GM23338 (cell line): ENCODE measurements at regions not wholly inside any gene's neighbourhood (a gene's known extent, or its start where the extent isn't known, plus 50 kb on each side); places are given as distances from the start of the nearest gene placed in this dataset.

Experiments
- ATAC-seq: fragments of 200-7000 bp; cut with Tn5 transposase; 3 replicates; pipeline ENCODE4 v1.9.1; 2020
- DNase-seq: peaks from one replicate; pipeline ENCODE4 v3.0.0-alpha.2; 2015; ENCODE audit warnings: low spot score
- H2AFZ ChIP-seq: fragments of 200-600 bp; sonication (generic); 2 replicates; pipeline ENCODE4 v1.8.0; 2016; ENCODE audit warnings: antibody characterized with exemption, mild to moderate bottlenecking, moderate library complexity
- H3F3A ChIP-seq: fragments of 200-600 bp; sonication (generic); replicated peaks from 2 replicates; pipeline ENCODE4 v1.8.0; 2017; ENCODE audit warnings: antibody characterized with exemption, mixed run types, low read depth
- H3K27ac ChIP-seq: fragments of 200-600 bp; sonication (generic); 2 replicates; pipeline ENCODE4 v1.6.1; 2016; ENCODE audit warnings: low read depth
- H3K27me3 ChIP-seq: fragments of 200-600 bp; sonication (generic); 2 replicates; pipeline ENCODE4 v1.8.0; 2016; ENCODE audit warnings: mild to moderate bottlenecking, mixed run types, moderate library complexity; ENCODE audit not compliant: insufficient read depth
- H3K36me3 ChIP-seq: fragments of 200-600 bp; sonication (generic); 2 replicates; pipeline ENCODE4 v1.8.0; 2016; ENCODE audit warnings: mild to moderate bottlenecking; ENCODE audit not compliant: insufficient read depth
- H3K4me1 ChIP-seq: fragments of 200-600 bp; sonication (generic); 2 replicates; pipeline ENCODE4 v1.8.0; 2016; ENCODE audit warnings: mild to moderate bottlenecking, moderate library complexity; ENCODE audit not compliant: insufficient read depth
- H3K4me2 ChIP-seq: fragments of 200-600 bp; sonication (generic); 2 replicates; pipeline ENCODE4 v1.7.1; 2017; ENCODE audit warnings: mixed run types
- H3K4me3 ChIP-seq: fragments of 200-600 bp; sonication (generic); 2 replicates; pipeline ENCODE4 v1.6.1; 2016; ENCODE audit warnings: mixed run types
- H3K79me2 ChIP-seq: fragments of 200-600 bp; sonication (generic); replicated peaks from 2 replicates; pipeline ENCODE4 v1.8.0; 2017; ENCODE audit warnings: mild to moderate bottlenecking; ENCODE audit not compliant: insufficient read depth
- H3K9me2 ChIP-seq: fragments of 200-600 bp; sonication (generic); 2 replicates; pipeline ENCODE4 v1.8.0; 2017; ENCODE audit not compliant: insufficient read depth
- H4K20me1 ChIP-seq: fragments of 200-600 bp; sonication (generic); replicated peaks from 2 replicates; pipeline ENCODE4 v1.8.0; 2017; ENCODE audit warnings: mild to moderate bottlenecking; ENCODE audit not compliant: insufficient read depth
- H3K27ac Mint-ChIP-seq: 2 replicates; pipeline ENCODE4 v1.8.0; 2020; ENCODE audit warnings: inconsistent platforms, mild to moderate bottlenecking, moderate library complexity, mixed read lengths
- H3K27me3 Mint-ChIP-seq: 3 replicates; pipeline ENCODE4 v1.8.0; 2022; ENCODE audit warnings: low read depth, mild to moderate bottlenecking, moderate library complexity, mixed read lengths, inconsistent platforms; ENCODE audit not compliant: insufficient read depth, poor library complexity
- H3K36me3 Mint-ChIP-seq: 3 replicates; pipeline ENCODE4 v1.8.0; 2021; ENCODE audit warnings: low read depth, mild to moderate bottlenecking, inconsistent platforms, moderate library complexity, mixed read lengths
- H3K4me1 Mint-ChIP-seq: 3 replicates; pipeline ENCODE4 v1.8.0; 2020; ENCODE audit warnings: mild to moderate bottlenecking, inconsistent platforms, mixed read lengths
- H3K4me3 Mint-ChIP-seq: 3 replicates; pipeline ENCODE4 v1.8.0; 2021; ENCODE audit warnings: moderate library complexity, mild to moderate bottlenecking, inconsistent platforms, mixed read lengths
- H3K9me3 Mint-ChIP-seq: 3 replicates; pipeline ENCODE4 v1.8.0; 2020; ENCODE audit warnings: moderate library complexity, mild to moderate bottlenecking, inconsistent platforms, mixed read lengths
- CREB1 ChIP-seq: fragments of 250-450 bp; sonication (Bioruptor Pico); IDR thresholded peaks from 2 replicates; pipeline ENCODE4 v1.5.0; 2020; ENCODE audit warnings: low read depth, mild to moderate bottlenecking, moderate library complexity
- CTCF ChIP-seq, 2 experiments: fragments of 200-600 bp in 1 of 2; sonication (generic) in 1 of 2; conservative IDR thresholded peaks; 2 replicates each; pipeline versions ENCODE4 v1.5.1 to v1.6.1; 2016 to 2017; ENCODE audit warnings: antibody characterized with exemption in 2 of 2, low read depth in 2 of 2, mild to moderate bottlenecking in 2 of 2, moderate library complexity in 1 of 2
- EZH2 ChIP-seq: fragments of 200-600 bp; sonication (generic); IDR thresholded peaks from one replicate; pipeline ENCODE4 v1.8.0; 2017; ENCODE audit warnings: antibody characterized with exemption, mild to moderate bottlenecking, low read depth; ENCODE audit not compliant: unreplicated experiment
- EZH2phosphoT487 ChIP-seq: fragments of 200-600 bp; sonication (generic); IDR thresholded peaks from one replicate; pipeline ENCODE4 v1.8.1; 2018; ENCODE audit warnings: antibody characterized with exemption; ENCODE audit not compliant: unreplicated experiment
- JUNB ChIP-seq: IDR thresholded peaks from one replicate; pipeline ENCODE4 v1.6.1; 2016; ENCODE audit warnings: antibody characterized with exemption; ENCODE audit not compliant: unreplicated experiment
- NANOG ChIP-seq: IDR thresholded peaks from 2 replicates; pipeline ENCODE4 v1.6.1; 2016; ENCODE audit warnings: antibody characterized with exemption, borderline replicate concordance
- POLR2AphosphoS5 ChIP-seq: IDR thresholded peaks from 2 replicates; pipeline ENCODE4 v1.6.1; 2016; ENCODE audit warnings: antibody characterized with exemption, low read depth
- REST ChIP-seq: IDR thresholded peaks from one replicate; pipeline ENCODE4 v1.6.1; 2018; ENCODE audit warnings: antibody characterized with exemption; ENCODE audit not compliant: unreplicated experiment
- STAT1 ChIP-seq: IDR thresholded peaks from one replicate; pipeline ENCODE4 v1.6.1; 2016; ENCODE audit warnings: antibody characterized with exemption; ENCODE audit not compliant: unreplicated experiment
- ZNF114 ChIP-seq: fragments of 250-450 bp; sonication (Bioruptor Pico); IDR thresholded peaks from 2 replicates; pipeline ENCODE4 v1.5.0; 2020; ENCODE audit warnings: mild to moderate bottlenecking, moderate library complexity
- ZNF331 ChIP-seq: fragments of 250-450 bp; sonication (Bioruptor Pico); IDR thresholded peaks from 2 replicates; pipeline ENCODE4 v1.5.0; 2020; ENCODE audit warnings: low read depth, mild to moderate bottlenecking, moderate library complexity

- H3K4me2 ChIP-seq, result no peak overlapping the region
- ATAC-seq (no peak), DNase-seq (no peak)
- no peaks in the 10 kb centered on the region for H3K79me2 ChIP-seq
- H3K9me3 Mint-ChIP-seq, result peaks cover 8% of the 10 kb centered on the region; the same call in 2 of the 3 replicates
- H3K4me3 ChIP-seq, result no peak overlapping the region
- H3K27ac Mint-ChIP-seq, result no peak overlapping the region
- H4K20me1 ChIP-seq, result no peaks in the 10 kb centered on the region
- no peaks in the 10 kb centered on the region for H3K27me3 ChIP-seq
- peaks cover 2% of the 10 kb centered on the region for H3K27me3 Mint-ChIP-seq
- H3K4me3 Mint-ChIP-seq, result no peak overlapping the region
- no peak overlapping the region for H2AFZ ChIP-seq
- H3K36me3 Mint-ChIP-seq, result peaks cover 4% of the 10 kb centered on the region; the same call in 1 of the 3 replicates
- no peak for TF ChIP-seq NANOG
- no peak for TF ChIP-seq REST
- H3F3A ChIP-seq, result no peaks in the 10 kb centered on the region
- H3K4me1 Mint-ChIP-seq, result peaks cover 2% of the 10 kb centered on the region; the same call in 1 of the 3 replicates
- no peaks in the 10 kb centered on the region for H3K36me3 ChIP-seq
- H3K9me2 ChIP-seq, result no peaks in the 10 kb centered on the region
- no peak overlapping the region for H3K27ac ChIP-seq
- peaks cover 8% of the 10 kb centered on the region; the same call in 1 of the 2 replicates for H3K4me1 ChIP-seq
Measured at GRCh38 chr6:164148788-164149187, 734.3 kb downstream of the QKI start.

- H3K27me3 Mint-ChIP-seq, result peaks cover 3% of the 10 kb centered on the region
- Histone ChIP-seq H3K27me3 (no peaks in the 10 kb centered on the region), H2AFZ (no peak overlapping the region), H3K4me2 (no peak overlapping the region), H3K27ac (no peak overlapping the region), H3K36me3 (no peaks in the 10 kb centered on the region), H3K4me1 (no peaks in the 10 kb centered on the region), H3K9me2 (no peaks in the 10 kb centered on the region), H3F3A (no peaks in the 10 kb centered on the region), H4K20me1 (no peaks in the 10 kb centered on the region), H3K79me2 (no peaks in the 10 kb centered on the region), H3K4me3 (no peak overlapping the region)
- H3K4me1 Mint-ChIP-seq, result no peaks in the 10 kb centered on the region
- H3K4me3 Mint-ChIP-seq, result no peak overlapping the region
- H3K9me3 Mint-ChIP-seq, result peaks cover 8% of the 10 kb centered on the region; the same call in 2 of the 3 replicates
- TF ChIP-seq REST, result no peak
- no peak for TF ChIP-seq POLR2AphosphoS5
- TF ChIP-seq EZH2phosphoT487, result no peak
- no peak for TF ChIP-seq EZH2
- no peak for TF ChIP-seq CREB1 (CRISPR knock-in tag)
- no peak for TF ChIP-seq JUNB
- no peak for TF ChIP-seq ZNF114 (CRISPR knock-in tag)
- TF ChIP-seq ZNF331, result no peak
- TF ChIP-seq STAT1, result no peak
- TF ChIP-seq CTCF (conservative IDR thresholded peaks at IDR 0.05; ENCODE audit: low read depth in 2 of 2), result no peak
- H3K36me3 Mint-ChIP-seq, result peaks cover 4% of the 10 kb centered on the region; the same call in 1 of the 3 replicates
- ATAC-seq (no peak), DNase-seq (no peak)
- H3K27ac Mint-ChIP-seq, result no peak overlapping the region
Measured at GRCh38 chr6:164144316-164144715, 729.8 kb downstream of the QKI start.
